GM21825 (cell line): ENCODE measurements at regions not wholly inside any gene's neighbourhood (a gene's known extent, or its start where the extent isn't known, plus 50 kb on each side); places are given as distances from the start of the nearest gene placed in this dataset.

ENCODE experiments used
- ATAC-seq: cut with Tn5 transposase; IDR thresholded peaks from one replicate; pipeline ENCODE4 v1.9.1; 2021; ENCODE audit warnings: mild to moderate bottlenecking, moderate library complexity; ENCODE audit not compliant: unreplicated experiment

- no peak for ATAC-seq
Observed at GRCh38 chr11:128232588-128232987, 354.8 kb downstream of the ETS1 start.

- no peak for ATAC-seq
Observed at GRCh38 chr11:128231845-128232410, 355.4 kb downstream of the ETS1 start.

- ATAC-seq = no peak
Observed at GRCh38 chr11:128227466-128227865, 359.9 kb downstream of the ETS1 start.

- no peak for ATAC-seq
Observed at GRCh38 chr11:128226106-128226716, 361.1 kb downstream of the ETS1 start.

GRCh38 chr11:128222245-128222884 is 365.0 kb downstream of the ETS1 start:
- ATAC-seq = no peak

GRCh38 chr11:128219731-128220120 is 367.6 kb downstream of the ETS1 start:
- no peak for ATAC-seq

GRCh38 chr11:128216198-128216597 is 371.2 kb downstream of the ETS1 start:
- ATAC-seq = no peak

- no peak for ATAC-seq
Observed at GRCh38 chr11:128215238-128215882, 372.0 kb downstream of the ETS1 start.

GRCh38 chr11:128214263-128214662 is 373.1 kb downstream of the ETS1 start:
- ATAC-seq = no peak

- ATAC-seq = no peak
Observed at GRCh38 chr11:128213461-128213860, 373.9 kb downstream of the ETS1 start.

GRCh38 chr11:128212324-128212723 is 375.0 kb downstream of the ETS1 start:
- no peak for ATAC-seq

GRCh38 chr11:128210148-128210940 is 377.0 kb downstream of the ETS1 start:
- ATAC-seq = no peak

- no peak for ATAC-seq
Observed at GRCh38 chr11:128209138-128209435, 378.3 kb downstream of the ETS1 start.

- no peak for ATAC-seq
Observed at GRCh38 chr11:128208329-128209137, 378.8 kb downstream of the ETS1 start.

GRCh38 chr11:128207861-128208321 is 379.5 kb downstream of the ETS1 start:
- no peak for ATAC-seq

GRCh38 chr11:128206461-128206860 is 380.9 kb downstream of the ETS1 start:
- ATAC-seq = no peak

GRCh38 chr11:128205796-128206195 is 381.6 kb downstream of the ETS1 start:
- ATAC-seq = no peak

GRCh38 chr11:128204898-128205297 is 382.5 kb downstream of the ETS1 start:
- no peak for ATAC-seq

GRCh38 chr11:128201801-128202200 is 385.6 kb downstream of the ETS1 start:
- ATAC-seq = no peak

- ATAC-seq = no peak
Observed at GRCh38 chr11:128201009-128201408, 386.3 kb downstream of the ETS1 start.
